Activated CD8-positive, alpha-beta memory T cell treated with anti-CD3 and anti-CD28 coated beads, Interleukin-2, amount 50 U/mL, for 24 hours (primary cell): ENCODE measurements at regions not wholly inside any gene's neighbourhood (a gene's known extent, or its start where the extent isn't known, plus 50 kb on each side); places are given as distances from the start of the nearest gene placed in this dataset.

ENCODE experiments used
- DNase-seq: peaks from one replicate; pipeline ENCODE4 v3.0.0-alpha.2; 2020; ENCODE audit errors: extremely low read depth

GRCh38 chr2:136572335-136572734 is 193.0 kb upstream of the THSD7B start:
- no peak for DNase-seq

GRCh38 chr2:136557203-136557602 is 208.1 kb upstream of the THSD7B start:
- DNase-seq = no peak

GRCh38 chr2:136550181-136550580 is 215.2 kb upstream of the THSD7B start:
- no peak for DNase-seq

GRCh38 chr2:136539355-136539754 is 226.0 kb upstream of the THSD7B start:
- DNase-seq = no peak

- no peak for DNase-seq
Measured at GRCh38 chr2:136538489-136538888, 226.9 kb upstream of the THSD7B start.

- DNase-seq = no peak
Measured at GRCh38 chr2:136534811-136535210, 230.5 kb upstream of the THSD7B start.

- DNase-seq = no peak
Measured at GRCh38 chr2:136532171-136532570, 233.2 kb upstream of the THSD7B start.

- DNase-seq = no peak
Measured at GRCh38 chr2:136531731-136532130, 233.6 kb upstream of the THSD7B start.

GRCh38 chr2:136530146-136530545 is 235.2 kb upstream of the THSD7B start:
- DNase-seq = no peak

GRCh38 chr2:136527560-136527959 is 237.8 kb upstream of the THSD7B start:
- no peak for DNase-seq

- no peak for DNase-seq
Measured at GRCh38 chr2:136522724-136523123, 242.6 kb upstream of the THSD7B start.

- DNase-seq = no peak
Measured at GRCh38 chr2:136517716-136518115, 247.6 kb upstream of the THSD7B start.

- DNase-seq = no peak
Measured at GRCh38 chr2:136510244-136510643, 255.1 kb upstream of the THSD7B start.

GRCh38 chr2:136505462-136505861 is 259.9 kb upstream of the THSD7B start:
- DNase-seq = no peak

- DNase-seq = no peak
Measured at GRCh38 chr2:136502660-136503059, 262.7 kb upstream of the THSD7B start.

- DNase-seq = no peak
Measured at GRCh38 chr2:136497709-136498108, 267.6 kb upstream of the THSD7B start.

- no peak for DNase-seq
Measured at GRCh38 chr2:136496966-136497365, 268.4 kb upstream of the THSD7B start.

- no peak for DNase-seq
Measured at GRCh38 chr2:136495636-136496035, 269.7 kb upstream of the THSD7B start.

- DNase-seq = no peak
Measured at GRCh38 chr2:136492901-136493300, 272.4 kb upstream of the THSD7B start.

- no peak for DNase-seq
Measured at GRCh38 chr2:136490100-136490499, 275.2 kb upstream of the THSD7B start.

GRCh38 chr2:136487421-136487820 is 277.9 kb upstream of the THSD7B start:
- no peak for DNase-seq

- no peak for DNase-seq
Measured at GRCh38 chr2:136486115-136486514, 279.2 kb upstream of the THSD7B start.

GRCh38 chr2:136482966-136483365 is 282.4 kb upstream of the THSD7B start:
- no peak for DNase-seq

- no peak for DNase-seq
Measured at GRCh38 chr2:136482006-136482405, 283.3 kb upstream of the THSD7B start.

GRCh38 chr2:136479696-136480095 is 285.6 kb upstream of the THSD7B start:
- no peak for DNase-seq
